GM21825 (cell line): ENCODE measurements at regions not wholly inside any gene's neighbourhood (a gene's known extent, or its start where the extent isn't known, plus 50 kb on each side); places are given as distances from the start of the nearest gene placed in this dataset.

Source experiments
- ATAC-seq: cut with Tn5 transposase; IDR thresholded peaks from one replicate; pipeline ENCODE4 v1.9.1; 2021; ENCODE audit warnings: mild to moderate bottlenecking, moderate library complexity; ENCODE audit not compliant: unreplicated experiment

GRCh38 chr5:68447136-68447929 is 231.8 kb downstream of the PIK3R1 start:
- no peak for ATAC-seq

GRCh38 chr5:68449380-68449779 is 233.8 kb downstream of the PIK3R1 start:
- ATAC-seq: no peak

GRCh38 chr5:68450245-68450852 is 234.8 kb downstream of the PIK3R1 start:
- no peak for ATAC-seq

DNA sequence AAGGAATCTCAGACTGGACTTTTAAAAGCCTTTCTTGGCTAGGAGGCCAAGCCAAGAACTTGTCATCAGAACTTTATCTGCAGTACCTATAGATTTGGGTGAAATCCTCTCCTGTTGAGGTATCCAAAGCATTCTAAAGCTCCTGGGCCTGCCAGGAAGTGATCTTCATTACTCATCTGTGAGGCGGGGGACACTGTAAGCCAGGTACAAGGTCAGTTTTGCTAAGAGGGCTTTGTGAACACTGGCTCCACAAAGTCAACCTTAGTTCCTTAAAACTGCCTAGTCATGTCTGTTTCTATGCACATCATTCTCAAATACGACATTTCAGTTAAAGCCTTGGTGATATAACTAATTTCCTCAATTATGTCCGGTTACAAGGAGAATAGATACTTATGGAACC is 236.7 kb downstream of the PIK3R1 start:
- no peak for ATAC-seq

- no peak for ATAC-seq
Measured at GRCh38 chr5:68454172-68454571, 238.6 kb downstream of the PIK3R1 start.

- ATAC-seq: no peak
Measured at GRCh38 chr5:68454766-68455165, 239.2 kb downstream of the PIK3R1 start.

GRCh38 chr5:68455216-68455615 is 239.7 kb downstream of the PIK3R1 start:
- no peak for ATAC-seq

- no peak for ATAC-seq
Measured at GRCh38 chr5:68456756-68457217, 241.2 kb downstream of the PIK3R1 start.

GRCh38 chr5:68457285-68457684 is 241.7 kb downstream of the PIK3R1 start:
- no peak for ATAC-seq

- no peak for ATAC-seq
Measured at GRCh38 chr5:68458416-68459021, 243.0 kb downstream of the PIK3R1 start.

DNA sequence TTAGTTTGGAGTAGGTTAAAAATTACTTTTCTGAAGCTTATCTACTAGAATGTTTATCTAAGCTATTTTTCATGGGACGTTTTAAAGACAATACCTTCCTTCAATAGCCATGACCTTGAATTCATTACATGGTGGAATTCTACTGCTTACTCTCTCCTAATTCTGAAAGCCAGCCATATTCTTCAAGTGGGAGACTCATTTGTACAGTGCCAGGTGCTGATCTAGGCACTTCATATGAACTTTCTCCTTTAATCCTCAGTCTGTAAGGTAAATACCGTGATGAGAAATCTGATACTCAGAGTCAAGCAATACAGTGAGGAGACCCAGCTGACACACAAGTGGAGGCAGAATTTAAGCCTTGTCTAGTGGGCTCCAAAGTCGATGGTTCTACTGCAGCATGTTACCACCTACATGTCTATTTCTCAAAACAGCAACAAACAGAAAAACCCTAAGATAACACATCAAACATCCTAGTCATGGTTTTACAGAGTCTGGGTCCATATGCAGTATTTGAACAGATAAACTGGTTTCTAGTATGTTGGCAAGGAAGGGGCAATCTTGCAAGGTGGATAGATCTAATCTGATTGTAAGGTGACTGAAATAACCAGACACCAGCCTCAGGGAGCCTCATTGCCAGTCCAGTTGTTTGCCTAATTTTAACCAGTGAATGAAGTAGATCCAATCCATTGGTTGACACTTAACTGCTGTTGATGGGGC is 243.7 kb downstream of the PIK3R1 start:
- ATAC-seq: no peak

- ATAC-seq: no peak
Measured at GRCh38 chr5:68459810-68460139, 244.2 kb downstream of the PIK3R1 start.

GRCh38 chr5:68460147-68460798 is 244.7 kb downstream of the PIK3R1 start:
- no peak for ATAC-seq

- no peak for ATAC-seq
Measured at GRCh38 chr5:68463606-68464005, 248.1 kb downstream of the PIK3R1 start.

GRCh38 chr5:68464424-68464823 is 248.9 kb downstream of the PIK3R1 start:
- peak; percentile 66 for ATAC-seq

- no peak for ATAC-seq
Measured at GRCh38 chr5:68465133-68465532, 249.6 kb downstream of the PIK3R1 start.

DNA sequence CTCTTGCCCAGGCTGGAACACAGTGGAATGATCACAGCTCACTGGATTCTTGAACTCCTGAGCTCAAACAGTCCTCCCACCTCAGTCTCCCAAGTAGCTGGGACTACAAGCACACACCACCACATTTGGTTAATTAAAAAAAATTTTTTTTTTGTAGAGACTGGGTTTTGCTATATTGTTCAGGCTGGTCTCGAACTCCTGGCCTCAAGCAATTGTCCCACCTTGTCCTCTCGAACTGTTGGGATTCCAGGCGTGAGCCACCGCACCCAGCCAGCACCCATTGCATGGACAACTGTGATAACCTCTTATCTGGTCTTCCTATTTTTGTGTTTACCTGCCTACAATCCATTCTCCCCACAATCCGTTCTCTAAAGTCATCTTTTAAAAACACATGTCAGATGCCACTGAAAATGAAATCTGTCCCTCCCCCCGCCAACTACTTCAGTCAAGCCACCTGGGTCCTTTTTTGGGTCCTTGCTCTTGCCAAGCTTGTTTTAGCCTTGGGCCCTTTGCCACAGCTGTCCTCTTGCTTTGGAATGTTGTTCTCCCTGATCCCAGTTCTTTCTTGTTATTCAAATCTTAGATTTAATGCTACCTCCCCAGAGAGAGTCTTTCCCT is 250.5 kb downstream of the PIK3R1 start:
- ATAC-seq: no peak

GRCh38 chr5:68467208-68467607 is 251.7 kb downstream of the PIK3R1 start:
- ATAC-seq: no peak

- ATAC-seq: no peak
Measured at GRCh38 chr5:68467794-68468193, 252.2 kb downstream of the PIK3R1 start.

- ATAC-seq: no peak
Measured at GRCh38 chr5:68468322-68468721, 252.8 kb downstream of the PIK3R1 start.
